Nephron progenitor cell (in vitro differentiated cells): ENCODE measurements at regions not wholly inside any gene's neighbourhood (a gene's known extent, or its start where the extent isn't known, plus 50 kb on each side); places are given as distances from the start of the nearest gene placed in this dataset.

ENCODE experiments used
- DNase-seq: peaks from one replicate; pipeline ENCODE4 v3.0.0; 2021
- H3K27ac Mint-ChIP-seq: 2 replicates; pipeline ENCODE4 v1.8.0; 2021; ENCODE audit warnings: mild to moderate bottlenecking, moderate library complexity, mixed read lengths
- H3K27me3 Mint-ChIP-seq: 2 replicates; pipeline ENCODE4 v1.8.0; 2021; ENCODE audit warnings: mild to moderate bottlenecking, low read depth, mixed read lengths; ENCODE audit not compliant: poor library complexity
- H3K36me3 Mint-ChIP-seq: 2 replicates; pipeline ENCODE4 v1.8.0; 2021; ENCODE audit warnings: low read depth, mixed read lengths
- H3K4me1 Mint-ChIP-seq: 2 replicates; pipeline ENCODE4 v1.8.0; 2021; ENCODE audit warnings: mixed read lengths
- H3K4me3 Mint-ChIP-seq: 2 replicates; pipeline ENCODE4 v1.8.0; 2021; ENCODE audit warnings: mild to moderate bottlenecking, moderate library complexity, mixed read lengths
- H3K9me3 Mint-ChIP-seq: 2 replicates; pipeline ENCODE4 v1.8.0; 2021; ENCODE audit warnings: mild to moderate bottlenecking, moderate library complexity, mixed read lengths
- TF ChIP-seq, protein P1 (sequence below): fragments of 200-600 bp; sonication (generic); IDR thresholded peaks from 2 replicates; pipeline ENCODE4 v1.5.0; 2021; ENCODE audit warnings: antibody characterized with exemption

- TF ChIP-seq, protein P1, sequence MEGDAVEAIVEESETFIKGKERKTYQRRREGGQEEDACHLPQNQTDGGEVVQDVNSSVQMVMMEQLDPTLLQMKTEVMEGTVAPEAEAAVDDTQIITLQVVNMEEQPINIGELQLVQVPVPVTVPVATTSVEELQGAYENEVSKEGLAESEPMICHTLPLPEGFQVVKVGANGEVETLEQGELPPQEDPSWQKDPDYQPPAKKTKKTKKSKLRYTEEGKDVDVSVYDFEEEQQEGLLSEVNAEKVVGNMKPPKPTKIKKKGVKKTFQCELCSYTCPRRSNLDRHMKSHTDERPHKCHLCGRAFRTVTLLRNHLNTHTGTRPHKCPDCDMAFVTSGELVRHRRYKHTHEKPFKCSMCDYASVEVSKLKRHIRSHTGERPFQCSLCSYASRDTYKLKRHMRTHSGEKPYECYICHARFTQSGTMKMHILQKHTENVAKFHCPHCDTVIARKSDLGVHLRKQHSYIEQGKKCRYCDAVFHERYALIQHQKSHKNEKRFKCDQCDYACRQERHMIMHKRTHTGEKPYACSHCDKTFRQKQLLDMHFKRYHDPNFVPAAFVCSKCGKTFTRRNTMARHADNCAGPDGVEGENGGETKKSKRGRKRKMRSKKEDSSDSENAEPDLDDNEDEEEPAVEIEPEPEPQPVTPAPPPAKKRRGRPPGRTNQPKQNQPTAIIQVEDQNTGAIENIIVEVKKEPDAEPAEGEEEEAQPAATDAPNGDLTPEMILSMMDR, result no peak
- peaks cover 16% of the 10 kb centered on the region for H3K9me3 Mint-ChIP-seq
- no peaks in the 10 kb centered on the region for H3K4me1 Mint-ChIP-seq
- H3K36me3 Mint-ChIP-seq, result peaks cover 6% of the 10 kb centered on the region
- H3K27me3 Mint-ChIP-seq, result peaks cover 3% of the 10 kb centered on the region
- no peak overlapping the region for H3K4me3 Mint-ChIP-seq
- no peak overlapping the region for H3K27ac Mint-ChIP-seq
- DNase-seq, result no peak
Observed at GRCh38 chr2:59684771-59685166, 868.7 kb downstream of the BCL11A start.

- H3K36me3 Mint-ChIP-seq, result peaks cover 6% of the 10 kb centered on the region
- no peaks in the 10 kb centered on the region for H3K4me1 Mint-ChIP-seq
- peaks cover 15% of the 10 kb centered on the region for H3K9me3 Mint-ChIP-seq
- no peak overlapping the region for H3K27ac Mint-ChIP-seq
- TF ChIP-seq, protein P1, result no peak
- peaks cover 3% of the 10 kb centered on the region for H3K27me3 Mint-ChIP-seq
- no peak for DNase-seq
- H3K4me3 Mint-ChIP-seq, result no peak overlapping the region
Observed at GRCh38 chr2:59684116-59684770, 869.2 kb downstream of the BCL11A start.

DNA sequence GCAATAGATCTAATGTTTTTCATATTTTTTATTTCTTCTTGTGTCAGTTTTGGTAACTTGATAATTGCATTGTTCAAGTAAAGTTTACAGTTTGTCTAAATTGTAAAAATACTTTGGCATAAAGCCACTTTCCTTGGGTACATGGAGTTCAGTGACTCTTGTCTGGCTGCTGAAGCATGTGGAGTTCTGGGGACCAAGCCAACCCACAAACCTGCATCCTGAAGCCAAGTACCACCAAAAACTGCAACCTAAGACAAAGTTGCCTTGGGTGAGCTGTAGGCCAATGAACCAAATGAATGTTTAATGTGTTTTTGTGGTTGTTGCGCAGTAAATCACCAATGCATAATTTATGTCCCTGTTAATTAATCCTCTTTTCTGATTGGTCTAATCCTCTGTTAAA, 872.6 kb downstream of the BCL11A start:
- Mint-ChIP-seq H3K4me3 (no peak overlapping the region), H3K27me3 (peaks cover 3% of the 10 kb centered on the region), H3K4me1 (no peaks in the 10 kb centered on the region), H3K27ac (no peak overlapping the region), H3K9me3 (no peaks in the 10 kb centered on the region), H3K36me3 (no peaks in the 10 kb centered on the region)
- DNase-seq, result no peak
- TF ChIP-seq, protein P1, result no peak

GRCh38 chr2:59677158-59677557, 876.3 kb downstream of the BCL11A start:
- H3K4me1 Mint-ChIP-seq, result peaks cover 6% of the 10 kb centered on the region

DNA sequence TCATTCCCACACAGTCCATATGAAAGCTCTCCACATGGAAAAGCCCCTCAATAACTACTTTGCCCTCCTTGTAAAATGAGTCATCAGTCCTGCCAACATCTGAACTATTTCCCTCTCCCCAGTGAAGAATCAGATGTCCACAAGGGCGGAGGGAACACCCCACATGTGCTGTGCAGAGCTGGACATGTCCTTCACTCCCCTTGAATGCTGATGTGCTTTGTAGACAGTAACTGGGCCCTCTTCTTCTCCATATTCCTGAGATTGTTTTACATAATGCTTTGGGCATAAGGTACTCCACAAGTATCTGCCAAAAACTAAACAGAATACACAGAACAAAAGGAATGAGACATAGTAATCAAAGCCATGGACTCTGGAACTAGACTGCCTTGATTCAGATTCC, 879.4 kb downstream of the BCL11A start:
- Mint-ChIP-seq H3K27ac (no peak overlapping the region), H3K27me3 (no peaks in the 10 kb centered on the region), H3K9me3 (no peaks in the 10 kb centered on the region), H3K4me1 (peaks cover 6% of the 10 kb centered on the region), H3K4me3 (no peak overlapping the region), H3K36me3 (no peaks in the 10 kb centered on the region)
- no peak for DNase-seq
- TF ChIP-seq, protein P1, result no peak

More at GRCh38 chr2:59677158-59677557, 876.3 kb downstream of the BCL11A start:
- Mint-ChIP-seq H3K4me3 (no peak overlapping the region), H3K9me3 (no peaks in the 10 kb centered on the region), H3K27me3 (no peaks in the 10 kb centered on the region), H3K27ac (no peak overlapping the region), H3K36me3 (no peaks in the 10 kb centered on the region)
- TF ChIP-seq, protein P1, result no peak
- DNase-seq, result no peak

DNA sequence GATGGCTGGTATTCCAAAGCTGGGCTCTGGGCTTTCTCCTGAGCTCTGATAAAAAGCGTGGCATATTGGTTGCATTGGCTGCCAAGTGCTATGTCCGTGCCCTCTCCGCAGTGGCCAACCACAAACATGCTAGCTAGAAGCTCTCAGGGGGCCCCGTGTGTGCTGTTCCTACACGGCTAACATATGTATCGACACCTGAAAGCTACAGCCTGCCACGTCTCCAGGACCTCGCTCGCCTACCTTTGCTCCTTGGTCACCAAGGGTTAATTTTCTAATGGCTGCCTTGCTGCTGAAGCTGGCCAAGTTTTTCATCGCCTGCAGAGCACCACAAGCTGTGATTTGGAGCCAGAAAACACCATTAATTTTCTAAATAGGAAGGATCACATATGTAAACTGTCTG, 888.4 kb downstream of the BCL11A start:
- no peak for DNase-seq
- Mint-ChIP-seq H3K4me1 (peaks cover 11% of the 10 kb centered on the region), H3K9me3 (no peaks in the 10 kb centered on the region), H3K27me3 (no peaks in the 10 kb centered on the region), H3K4me3 (no peak overlapping the region), H3K36me3 (no peaks in the 10 kb centered on the region), H3K27ac (no peak overlapping the region)
- TF ChIP-seq, protein P1, result no peak
